Ectodermal cell (in vitro differentiated cells): ENCODE measurements at regions not wholly inside any gene's neighbourhood (a gene's known extent, or its start where the extent isn't known, plus 50 kb on each side); places are given as distances from the start of the nearest gene placed in this dataset.

Experiments used
- H3K27ac ChIP-seq: 2 replicates; pipeline ENCODE4 v1.7.0; 2013; ENCODE audit warnings: mild to moderate bottlenecking, low read depth, low read length; ENCODE audit not compliant: insufficient read depth, poor library complexity, severe bottlenecking
- H3K27me3 ChIP-seq: 2 replicates; pipeline ENCODE4 v1.7.0; 2013; ENCODE audit warnings: mild to moderate bottlenecking, low read length; ENCODE audit not compliant: insufficient read depth, control insufficient read depth, poor library complexity, severe bottlenecking
- H3K36me3 ChIP-seq: one replicate; pipeline ENCODE4 v1.7.0; 2013; ENCODE audit warnings: low read length; ENCODE audit not compliant: control insufficient read depth, insufficient read depth
- H3K4me1 ChIP-seq: one replicate; pipeline ENCODE4 v1.7.0; 2013; ENCODE audit warnings: low read length; ENCODE audit not compliant: control insufficient read depth, insufficient read depth
- H3K4me3 ChIP-seq: 2 replicates; pipeline ENCODE4 v1.7.0; 2013; ENCODE audit warnings: low read depth, low read length, control low read depth; ENCODE audit not compliant: insufficient read depth
- H3K9me3 ChIP-seq: 2 replicates; pipeline ENCODE4 v1.7.0; 2013; ENCODE audit warnings: mild to moderate bottlenecking, low read length, moderate library complexity; ENCODE audit not compliant: control insufficient read depth
- WGBS, 2 experiments: methylation state at CpG; one replicate each; pipeline ENCODE4 v1.1.7; 2013; ENCODE audit warnings: missing lambda C conversion rate in 2 of 2; 5-methylcytosine and 5-hydroxymethylcytosine counted together

DNA sequence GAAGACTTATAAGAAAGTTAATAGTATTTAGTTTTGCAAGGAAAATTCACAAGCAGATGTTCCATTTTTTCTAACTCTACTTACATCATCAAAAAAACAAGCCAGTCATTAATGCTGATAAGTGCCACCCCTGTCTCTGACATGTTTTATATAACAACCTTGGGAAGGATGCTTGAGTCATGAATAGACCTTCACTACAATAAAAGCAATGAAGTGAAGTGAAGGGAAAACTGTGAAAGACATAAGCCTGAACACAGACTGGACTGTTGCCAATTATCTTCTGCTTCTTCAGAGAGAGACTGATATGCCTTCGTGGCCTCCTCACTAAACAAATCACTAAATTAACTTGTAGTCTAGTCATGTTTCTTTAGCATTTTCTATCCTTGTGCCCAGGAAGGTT is 353.2 kb downstream of the PDHA2 start:
- Histone ChIP-seq H3K27me3 (no peaks in the 10 kb centered on the region), H3K4me3 (no peak overlapping the region), H3K36me3 (no peaks in the 10 kb centered on the region), H3K27ac (no peak overlapping the region), H3K9me3 (no peaks in the 10 kb centered on the region), H3K4me1 (no peaks in the 10 kb centered on the region)
- 88 to 91% methylated on average over 1 of the region's 1 CpG for WGBS, 2 experiments

GRCh38 chr4:96194993-96195392 is 355.1 kb downstream of the PDHA2 start:
- no peak overlapping the region for H3K27ac ChIP-seq
- H3K27me3 ChIP-seq: no peaks in the 10 kb centered on the region
- H3K9me3 ChIP-seq: no peaks in the 10 kb centered on the region
- no peaks in the 10 kb centered on the region for H3K4me1 ChIP-seq
- no peaks in the 10 kb centered on the region for H3K36me3 ChIP-seq
- H3K4me3 ChIP-seq: no peak overlapping the region
- 100% methylated on average over 1 of the region's 1 CpG for WGBS, 2 experiments

DNA sequence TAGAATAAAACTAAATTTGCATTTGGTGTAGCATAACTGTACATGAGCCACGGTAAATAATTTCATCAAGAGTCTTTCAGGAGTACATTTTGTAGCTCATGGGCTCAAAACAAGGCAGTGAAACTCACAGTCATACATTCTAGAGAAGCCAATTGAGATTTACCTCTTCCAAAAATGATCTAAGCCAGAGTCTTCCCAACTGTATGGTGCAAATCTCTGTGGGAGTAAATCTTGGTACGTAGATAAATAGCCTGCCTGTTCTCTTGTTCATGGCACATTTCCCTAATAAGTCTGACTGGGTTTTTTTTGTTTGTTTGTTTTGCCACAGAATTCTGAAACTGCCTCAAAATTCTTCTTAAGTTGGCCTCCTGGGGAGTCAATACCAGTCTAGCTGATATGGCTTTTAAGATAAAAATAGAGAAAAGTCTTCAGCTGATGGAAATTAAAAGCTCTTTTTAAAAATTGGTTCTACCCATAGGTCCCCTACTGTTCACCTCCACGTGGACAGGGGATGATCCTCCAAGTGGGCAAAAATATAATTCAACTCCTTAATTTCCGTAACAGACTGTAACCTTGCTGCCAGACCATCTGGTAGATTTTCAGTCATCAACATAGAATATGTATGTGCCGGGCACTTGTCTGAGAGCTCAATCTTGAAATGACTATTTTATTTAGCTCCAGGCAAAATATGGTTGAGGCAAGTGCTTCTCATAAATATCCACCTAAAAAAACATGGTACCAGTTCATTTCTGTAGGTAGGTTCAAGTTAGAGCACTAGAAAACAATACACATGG is 365.4 kb downstream of the PDHA2 start:
- WGBS, 2 experiments: 93% methylated on average over 5 of the region's 5 CpGs
- no peaks in the 10 kb centered on the region for H3K9me3 ChIP-seq

GRCh38 chr4:96227515-96227914 is 387.6 kb downstream of the PDHA2 start:
- H3K27ac ChIP-seq: no peak overlapping the region
- no peaks in the 10 kb centered on the region for H3K36me3 ChIP-seq
- 78 to 86% methylated on average over 5 of the region's 5 CpGs for WGBS, 2 experiments
- no peak overlapping the region for H3K4me3 ChIP-seq
- no peaks in the 10 kb centered on the region for H3K27me3 ChIP-seq
- no peaks in the 10 kb centered on the region for H3K9me3 ChIP-seq
- no peaks in the 10 kb centered on the region for H3K4me1 ChIP-seq

More for the DNA sequence above, 365.4 kb downstream of the PDHA2 start:
- H3K36me3 ChIP-seq: no peaks in the 10 kb centered on the region
- no peak overlapping the region for H3K4me3 ChIP-seq
- no peak overlapping the region for H3K27ac ChIP-seq
- H3K4me1 ChIP-seq: no peaks in the 10 kb centered on the region
- no peaks in the 10 kb centered on the region for H3K27me3 ChIP-seq

DNA sequence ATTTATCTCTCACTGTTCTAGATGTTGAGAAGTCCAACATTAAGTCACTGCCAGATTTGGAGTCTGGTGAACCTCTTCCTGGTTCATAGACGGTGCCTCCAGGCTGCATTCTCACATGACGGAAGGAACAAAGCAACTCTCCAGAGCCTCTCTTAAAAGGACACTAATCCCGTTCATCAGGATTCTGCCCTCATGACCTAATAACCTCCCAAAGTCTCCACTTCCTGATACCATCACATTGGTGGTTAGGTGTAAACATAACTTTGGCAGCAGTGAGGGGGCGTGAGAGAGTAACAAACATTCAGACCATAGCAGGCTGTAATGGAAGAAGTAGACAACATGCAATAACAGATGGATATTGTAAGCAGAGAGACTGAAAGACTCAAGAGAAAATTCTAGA is 388.6 kb downstream of the PDHA2 start:
- no peaks in the 10 kb centered on the region for H3K27me3 ChIP-seq
- H3K4me1 ChIP-seq: no peaks in the 10 kb centered on the region
- no peak overlapping the region for H3K4me3 ChIP-seq
- H3K27ac ChIP-seq: no peak overlapping the region
- WGBS, 2 experiments: 81 to 93% methylated on average over 4 of the region's 4 CpGs
- H3K36me3 ChIP-seq: no peaks in the 10 kb centered on the region
- no peaks in the 10 kb centered on the region for H3K9me3 ChIP-seq

- Histone ChIP-seq H3K9me3 (no peaks in the 10 kb centered on the region), H3K27ac (no peak overlapping the region), H3K27me3 (no peaks in the 10 kb centered on the region), H3K4me1 (no peaks in the 10 kb centered on the region), H3K4me3 (no peak overlapping the region), H3K36me3 (no peaks in the 10 kb centered on the region)
- 90 to 98% methylated on average over 3 of the region's 4 CpGs for WGBS, 2 experiments
These were observed 400.1 kb downstream of the PDHA2 start for GRCh38 chr4:96240041-96240440.

DNA sequence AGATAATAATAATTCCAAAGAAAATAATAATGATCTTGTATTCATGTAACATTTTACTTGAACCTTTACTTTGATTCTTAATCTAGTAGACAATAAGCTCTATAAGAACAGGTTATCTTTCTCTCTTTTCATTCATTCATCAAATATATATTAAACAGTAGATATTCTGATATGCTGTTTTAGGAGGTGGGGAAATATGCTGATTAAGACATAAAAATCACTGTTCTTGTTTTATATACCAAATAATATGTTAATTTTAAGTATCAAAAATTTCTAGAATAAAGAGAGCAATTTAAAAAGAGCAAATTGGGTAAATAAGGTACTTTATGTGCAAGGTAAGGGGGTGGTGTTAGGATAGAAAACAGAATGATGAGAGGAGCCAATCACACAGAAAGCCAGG is 401.9 kb downstream of the PDHA2 start:
- no peaks in the 10 kb centered on the region for H3K9me3 ChIP-seq

GRCh38 chr4:96247096-96247495 is 407.2 kb downstream of the PDHA2 start:
- no peak overlapping the region for H3K27ac ChIP-seq
- no peaks in the 10 kb centered on the region for H3K36me3 ChIP-seq
- H3K4me1 ChIP-seq: no peaks in the 10 kb centered on the region
- no peak overlapping the region for H3K4me3 ChIP-seq
- no peaks in the 10 kb centered on the region for H3K27me3 ChIP-seq
- H3K9me3 ChIP-seq: no peaks in the 10 kb centered on the region

More for the DNA sequence above, 401.9 kb downstream of the PDHA2 start:
- H3K27ac ChIP-seq: no peak overlapping the region
- H3K27me3 ChIP-seq: no peaks in the 10 kb centered on the region
- H3K36me3 ChIP-seq: no peaks in the 10 kb centered on the region
- H3K4me3 ChIP-seq: no peak overlapping the region
- no peaks in the 10 kb centered on the region for H3K4me1 ChIP-seq

DNA sequence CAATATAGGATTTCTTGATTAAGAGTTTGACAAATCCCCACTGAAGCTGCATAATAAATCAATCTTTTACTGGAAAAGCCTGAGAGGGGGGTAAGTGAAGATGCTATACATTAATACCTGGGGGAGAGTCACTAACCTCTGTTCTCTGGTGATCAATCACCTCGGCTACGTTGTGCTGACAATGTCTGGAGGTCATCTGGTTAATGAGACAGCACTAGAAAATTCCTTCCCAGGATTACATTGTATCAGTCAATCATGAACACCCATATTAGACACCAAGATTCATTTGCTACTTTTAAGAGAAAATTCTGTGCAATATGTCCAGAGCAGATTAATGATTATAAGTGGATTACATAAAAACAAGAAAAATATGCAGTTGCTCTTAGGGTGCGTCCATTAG is 408.3 kb downstream of the PDHA2 start:
- Histone ChIP-seq H3K36me3 (no peaks in the 10 kb centered on the region), H3K27me3 (no peaks in the 10 kb centered on the region), H3K4me3 (no peak overlapping the region), H3K27ac (no peak overlapping the region), H3K9me3 (no peaks in the 10 kb centered on the region), H3K4me1 (no peaks in the 10 kb centered on the region)
- WGBS, 2 experiments: 91 to 92% methylated on average over 3 of the region's 3 CpGs

DNA sequence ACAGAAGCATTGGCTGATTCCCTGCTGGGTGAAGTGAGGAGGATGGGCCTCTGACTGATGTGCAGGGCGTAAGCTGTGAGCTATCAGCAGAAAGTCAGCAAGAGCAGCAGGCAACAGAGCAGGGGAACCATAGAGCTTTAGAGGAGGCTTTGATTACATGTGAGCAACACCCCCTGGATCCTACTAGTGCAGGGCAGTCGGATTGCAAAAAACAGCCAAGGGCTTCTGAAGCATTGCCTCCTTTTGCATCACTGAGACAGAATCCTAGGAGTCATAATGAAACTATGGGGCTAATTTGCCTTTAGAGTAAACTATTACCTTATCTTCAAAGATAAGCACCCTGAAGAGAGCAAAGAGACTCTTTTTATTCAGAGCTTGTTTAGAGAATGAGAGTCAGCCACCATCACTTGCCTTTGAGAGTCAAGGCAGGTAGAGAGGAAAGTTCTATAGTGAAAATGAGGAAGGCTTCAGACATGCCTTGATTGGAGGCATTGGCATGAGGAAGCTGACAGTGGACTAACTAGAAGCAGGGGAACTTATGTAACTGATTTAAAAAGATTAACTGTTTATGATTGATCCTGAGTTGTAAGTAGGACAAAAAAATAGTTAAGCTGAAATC is 420.3 kb downstream of the PDHA2 start:
- no peaks in the 10 kb centered on the region for H3K36me3 ChIP-seq
- H3K27ac ChIP-seq: peak overlapping the region; percentile 1
- H3K4me3 ChIP-seq: no peak overlapping the region
- H3K4me1 ChIP-seq: no peaks in the 10 kb centered on the region
- 27 to 30% methylated on average over 2 of the region's 2 CpGs for WGBS, 2 experiments
- no peaks in the 10 kb centered on the region for H3K9me3 ChIP-seq
- H3K27me3 ChIP-seq: no peaks in the 10 kb centered on the region
